ENCODE measurements at regions not wholly inside any gene's neighbourhood (a gene's known extent, or its start where the extent isn't known, plus 50 kb on each side); places are given as distances from the start of the nearest gene placed in this dataset.

DNA sequence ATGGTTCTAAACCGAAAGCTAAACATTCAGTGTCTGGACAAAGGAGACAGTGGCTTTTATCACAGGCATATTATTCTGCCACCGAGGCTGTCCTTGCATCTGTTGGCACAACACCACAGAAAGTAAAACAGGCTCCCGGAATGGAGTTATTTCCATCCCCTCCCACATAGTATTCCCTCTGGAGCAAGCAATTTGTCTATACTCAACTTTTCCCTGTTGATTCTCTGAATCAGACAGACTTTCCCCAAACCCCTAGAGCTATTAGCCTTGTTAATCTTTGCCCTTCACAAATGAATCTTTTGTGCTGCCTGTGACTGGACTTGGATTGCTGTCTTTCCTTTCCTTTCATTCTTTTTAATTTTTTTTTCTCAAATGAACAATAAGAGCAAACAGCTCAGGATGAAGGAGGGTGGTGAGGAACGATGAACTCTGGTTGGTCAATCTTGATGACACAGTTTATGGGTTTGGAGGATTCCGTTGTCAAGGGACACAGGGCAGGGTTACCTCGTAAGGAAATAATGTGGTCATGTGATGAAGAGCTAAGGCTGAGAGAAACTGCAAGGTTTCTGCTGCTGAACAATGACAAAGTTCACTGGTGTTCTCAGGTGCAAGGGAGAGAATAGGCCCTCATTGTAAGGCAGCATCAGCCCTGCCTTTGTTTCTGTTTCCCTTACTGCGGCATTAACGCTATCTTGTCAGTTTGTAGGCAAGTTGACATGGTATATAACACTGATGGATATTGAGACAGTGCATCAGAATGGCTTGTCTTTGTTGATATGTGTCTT is 275.0 kb upstream of the BMP2 start:
- peak; percentile 20 for DNase-seq (ENCODE audit: low read depth)

DNA sequence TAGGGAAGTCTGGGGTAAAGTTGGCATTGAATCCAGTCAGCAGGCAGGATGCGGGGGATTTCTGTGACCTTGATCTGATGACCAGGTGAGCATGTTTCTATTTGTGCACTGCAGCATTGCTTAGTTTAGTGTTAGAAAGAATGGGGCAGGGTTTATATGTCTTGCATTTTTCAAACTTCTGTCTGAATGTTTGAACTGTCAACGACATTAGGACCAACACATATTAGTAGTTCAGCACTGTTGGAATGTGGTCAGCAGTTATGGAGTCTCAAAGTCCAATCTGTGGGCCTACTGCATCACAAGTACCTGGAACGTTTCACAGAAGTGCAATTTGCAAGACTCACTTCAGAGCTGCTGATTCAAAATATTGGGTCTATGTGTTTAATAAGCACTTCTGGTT is 276.6 kb upstream of the BMP2 start:
- no peak for DNase-seq (ENCODE audit: low read depth)

- DNase-seq (ENCODE audit: low read depth): peak; percentile 69
Observed at GRCh38 chr20:6489361-6490171, 277.9 kb upstream of the BMP2 start.

DNA sequence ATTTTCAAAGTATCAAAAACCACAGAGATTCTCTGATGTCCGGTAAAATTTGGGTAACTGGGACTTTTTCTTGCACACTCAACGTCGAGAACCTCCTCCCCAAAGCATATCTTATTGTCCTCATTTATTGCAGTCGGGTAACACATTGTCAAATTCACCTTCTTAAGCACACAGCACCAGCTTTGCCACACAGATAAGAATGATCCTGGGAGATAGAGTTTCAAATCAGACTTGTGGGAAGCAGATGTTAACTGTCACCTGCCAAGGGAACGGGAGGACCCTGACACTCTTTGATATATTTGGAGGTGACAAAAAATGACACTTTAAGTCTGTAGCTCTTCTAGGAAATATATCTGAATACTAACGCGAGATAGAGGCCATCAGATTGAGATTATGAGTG is 282.1 kb upstream of the BMP2 start:
- DNase-seq (ENCODE audit: low read depth): no peak

DNA sequence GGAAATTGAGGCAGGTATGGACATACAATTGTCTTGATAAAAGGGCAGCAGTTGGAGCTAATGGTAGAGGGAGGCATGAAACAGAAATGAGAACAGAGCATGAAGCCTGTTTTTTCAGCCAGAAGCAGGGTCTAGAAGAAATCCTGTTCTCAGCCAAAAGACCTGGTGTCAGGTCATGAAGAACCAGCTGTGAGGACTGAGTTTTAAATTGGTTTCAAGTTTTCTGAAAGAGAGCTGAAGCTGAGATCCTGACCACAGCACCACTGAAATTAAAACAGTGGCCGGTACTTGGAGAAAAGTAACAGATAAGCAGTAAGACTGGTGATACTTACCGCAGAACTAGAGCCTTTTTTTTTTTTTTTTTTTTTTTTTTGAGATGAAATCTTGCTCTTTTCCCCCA is 283.8 kb upstream of the BMP2 start:
- no peak for DNase-seq (ENCODE audit: low read depth)

DNA sequence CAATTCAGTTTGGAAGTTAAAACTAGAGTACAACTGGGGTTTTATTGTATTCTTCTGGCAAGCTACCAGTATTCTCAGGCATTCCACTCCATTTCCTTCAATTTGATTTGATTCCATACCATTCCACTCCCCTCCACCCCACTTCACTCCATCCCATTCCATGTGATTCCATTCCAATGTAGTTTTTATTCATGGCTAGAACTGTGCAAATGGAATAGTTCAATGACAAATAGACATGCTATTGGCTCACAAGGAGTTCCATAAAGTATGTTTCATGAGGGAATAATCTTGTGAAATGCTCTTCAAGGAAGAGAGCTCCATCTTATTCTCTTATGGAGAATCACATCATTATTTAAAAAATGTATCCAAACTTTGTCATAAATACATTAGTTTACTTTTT is 285.0 kb upstream of the BMP2 start:
- no peak for DNase-seq (ENCODE audit: low read depth)

GRCh38 chr20:6480328-6481200 is 286.9 kb upstream of the BMP2 start:
- DNase-seq (ENCODE audit: low read depth): no peak

GRCh38 chr20:6473197-6473596 is 294.3 kb upstream of the BMP2 start:
- peak; percentile 80 for DNase-seq (ENCODE audit: low read depth)

DNA sequence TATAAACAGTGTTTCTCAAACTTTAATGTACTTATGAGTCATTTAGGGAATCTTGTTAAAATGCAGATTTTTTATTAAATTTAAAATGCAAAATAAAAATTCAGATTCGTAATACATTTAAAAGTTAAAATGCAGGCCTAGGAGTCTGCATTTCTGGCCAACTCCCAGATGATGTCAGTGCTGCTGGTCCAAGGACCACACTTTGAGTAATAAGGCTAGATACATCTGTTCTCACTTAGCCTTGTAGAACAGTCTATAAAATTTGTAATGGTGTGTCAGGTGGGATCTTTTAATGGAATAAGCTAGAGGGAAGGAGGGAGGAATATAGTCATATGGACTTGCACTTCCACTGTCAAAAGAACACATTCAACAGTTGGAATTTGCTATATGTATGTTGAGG is 295.6 kb upstream of the BMP2 start:
- DNase-seq (ENCODE audit: low read depth): no peak

- no peak for DNase-seq (ENCODE audit: low read depth)
Observed at GRCh38 chr20:6471110-6471647, 296.3 kb upstream of the BMP2 start.

DNA sequence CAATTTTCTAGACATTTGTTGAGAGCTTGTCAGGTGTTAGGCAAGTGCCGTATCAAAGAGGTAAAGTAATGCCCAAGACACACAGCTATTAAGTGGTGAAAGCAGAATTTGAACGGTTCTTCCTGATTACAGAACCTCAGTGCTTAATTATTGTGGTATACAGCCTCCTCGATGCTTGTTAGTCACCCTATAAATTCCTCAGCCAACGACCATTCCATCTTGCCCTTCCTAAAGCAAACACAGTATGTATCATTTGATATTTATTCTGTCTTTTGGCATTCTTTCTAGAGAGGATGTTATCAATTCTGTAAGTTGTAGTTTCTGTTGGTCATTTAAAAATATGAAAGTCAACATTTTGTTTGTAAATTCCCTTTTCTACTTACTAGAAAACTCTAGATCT is 297.8 kb upstream of the BMP2 start:
- no peak for DNase-seq (ENCODE audit: low read depth)

DNA sequence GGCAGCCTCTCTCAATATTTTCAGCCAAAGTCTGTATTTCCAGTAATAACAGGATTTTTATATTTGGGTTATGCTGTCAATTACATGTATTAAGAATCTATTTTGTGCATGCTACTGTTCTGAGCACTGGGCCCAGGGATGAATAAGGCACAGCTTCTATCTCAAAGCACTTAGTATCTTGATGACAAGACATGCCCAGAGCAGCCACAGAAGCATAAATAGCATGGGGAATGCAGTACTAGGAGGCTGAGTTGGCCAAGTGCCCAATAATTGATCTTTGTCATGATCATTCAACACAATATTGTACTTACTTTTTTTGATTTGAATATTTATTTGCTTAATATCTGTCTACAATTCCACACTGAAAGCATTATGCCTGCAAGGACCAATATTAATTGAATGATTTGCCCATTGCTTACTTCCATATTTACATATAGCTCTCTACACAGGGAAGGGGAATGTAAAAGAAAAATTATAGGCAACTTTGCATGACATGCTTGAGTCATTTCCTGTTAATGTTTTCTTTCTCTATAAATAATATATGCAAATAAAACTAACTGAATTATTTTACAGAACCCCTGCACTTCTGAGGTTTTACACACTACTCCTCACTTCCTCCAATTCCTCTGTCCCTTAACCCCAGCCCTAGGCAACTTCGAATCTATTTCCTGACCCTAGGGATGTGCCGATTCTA is 298.9 kb upstream of the BMP2 start:
- DNase-seq (ENCODE audit: low read depth): no peak

GRCh38 chr20:6467562-6467961 is 299.9 kb upstream of the BMP2 start:
- DNase-seq (ENCODE audit: low read depth): no peak

DNA sequence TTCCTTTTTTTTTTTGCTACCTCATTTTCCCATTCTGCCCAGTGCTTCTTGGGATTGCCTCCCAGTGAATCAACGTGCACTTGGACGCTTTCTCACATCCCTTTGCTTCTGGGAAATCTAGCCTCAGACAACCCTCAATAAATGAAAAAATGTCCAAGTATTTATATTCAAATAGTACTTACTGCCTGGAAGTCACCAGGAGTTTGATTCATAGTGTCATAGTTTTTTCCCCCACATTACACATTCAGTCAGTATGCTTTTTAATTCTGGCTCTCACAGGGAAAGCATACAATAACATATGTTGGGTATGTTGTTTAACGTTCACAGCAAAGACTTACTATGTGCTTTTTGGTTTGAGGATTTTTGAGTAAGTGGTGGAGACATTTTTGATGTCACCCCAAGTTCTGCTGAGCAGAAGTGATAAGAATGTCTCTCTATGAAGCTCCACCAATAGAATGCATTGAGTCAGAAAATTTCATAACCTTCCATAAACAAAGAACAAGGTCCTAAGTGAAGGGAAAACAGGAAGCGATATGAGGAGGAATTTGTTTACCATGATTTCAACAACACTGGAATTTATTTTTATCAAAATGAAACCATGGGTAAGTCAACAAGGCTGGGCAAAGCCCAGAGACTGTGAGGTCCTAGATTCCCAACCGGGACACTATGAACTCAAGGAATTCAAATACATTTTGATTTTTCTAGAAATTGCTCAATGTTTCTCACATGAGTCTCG is 301.2 kb upstream of the BMP2 start:
- DNase-seq (ENCODE audit: low read depth): peak; percentile 88

DNA sequence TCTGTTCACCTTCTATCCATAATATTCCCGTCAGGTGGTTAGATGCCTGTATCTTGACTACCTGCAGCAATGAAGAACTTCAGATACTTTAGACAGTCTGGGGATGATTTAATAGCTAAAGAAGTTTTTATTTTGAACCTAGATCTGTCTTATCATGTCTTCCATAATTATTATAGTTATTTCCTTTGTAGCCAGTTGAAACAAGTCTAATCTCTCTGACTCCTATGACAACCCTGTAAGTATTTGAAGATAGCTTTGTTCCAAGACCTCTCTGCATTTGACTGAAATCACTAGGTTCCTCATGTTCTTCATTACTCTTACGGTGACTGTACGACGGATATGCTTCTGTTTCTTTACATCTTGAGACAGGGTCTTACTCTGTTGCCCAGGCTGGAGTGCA is 316.6 kb upstream of the BMP2 start:
- no peak for DNase-seq (ENCODE audit: low read depth)

GRCh38 chr20:6440443-6440799 is 317.6 kb upstream of the FERMT1 start:
- DNase-seq (ENCODE audit: low read depth): no peak

- DNase-seq (ENCODE audit: low read depth): no peak
Observed at GRCh38 chr20:6439737-6440442, 317.1 kb upstream of the FERMT1 start.

GRCh38 chr20:6434131-6434530 is 311.3 kb upstream of the FERMT1 start:
- no peak for DNase-seq (ENCODE audit: low read depth)

- no peak for DNase-seq (ENCODE audit: low read depth)
Observed at GRCh38 chr20:6430381-6430780, 307.6 kb upstream of the FERMT1 start.

DNA sequence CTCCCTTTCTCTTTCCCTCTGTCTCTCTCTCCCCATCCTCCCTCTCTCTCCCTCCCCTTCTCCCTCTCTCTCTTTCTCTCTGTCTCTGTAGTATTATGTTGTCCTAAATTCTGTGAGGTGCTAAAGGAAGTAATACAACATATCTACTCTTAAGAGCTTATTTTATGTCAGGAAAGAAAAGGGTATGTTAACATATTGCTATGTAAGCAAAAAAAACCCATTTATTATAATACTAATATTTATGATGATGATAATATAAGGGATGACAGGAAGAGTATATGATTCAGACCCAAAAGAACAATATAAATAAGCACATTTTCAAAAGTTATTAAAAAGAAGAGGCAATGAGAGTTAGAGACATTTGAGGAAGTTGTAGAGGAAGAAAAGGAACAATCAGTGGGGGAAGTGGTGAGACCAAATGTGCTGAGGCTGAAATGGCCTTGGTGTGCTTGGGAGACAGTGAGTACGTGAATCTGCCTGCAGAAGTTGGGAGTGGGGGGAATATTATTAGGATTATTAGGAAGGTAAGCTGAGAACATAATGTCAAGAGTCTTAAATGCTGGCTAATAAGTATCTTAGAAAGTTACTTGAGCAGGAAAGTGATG is 303.6 kb upstream of the FERMT1 start:
- DNase-seq (ENCODE audit: low read depth): no peak
